ENCODE measurements at regions not wholly inside any gene's neighbourhood (a gene's known extent, or its start where the extent isn't known, plus 50 kb on each side); places are given as distances from the start of the nearest gene placed in this dataset.

DNA sequence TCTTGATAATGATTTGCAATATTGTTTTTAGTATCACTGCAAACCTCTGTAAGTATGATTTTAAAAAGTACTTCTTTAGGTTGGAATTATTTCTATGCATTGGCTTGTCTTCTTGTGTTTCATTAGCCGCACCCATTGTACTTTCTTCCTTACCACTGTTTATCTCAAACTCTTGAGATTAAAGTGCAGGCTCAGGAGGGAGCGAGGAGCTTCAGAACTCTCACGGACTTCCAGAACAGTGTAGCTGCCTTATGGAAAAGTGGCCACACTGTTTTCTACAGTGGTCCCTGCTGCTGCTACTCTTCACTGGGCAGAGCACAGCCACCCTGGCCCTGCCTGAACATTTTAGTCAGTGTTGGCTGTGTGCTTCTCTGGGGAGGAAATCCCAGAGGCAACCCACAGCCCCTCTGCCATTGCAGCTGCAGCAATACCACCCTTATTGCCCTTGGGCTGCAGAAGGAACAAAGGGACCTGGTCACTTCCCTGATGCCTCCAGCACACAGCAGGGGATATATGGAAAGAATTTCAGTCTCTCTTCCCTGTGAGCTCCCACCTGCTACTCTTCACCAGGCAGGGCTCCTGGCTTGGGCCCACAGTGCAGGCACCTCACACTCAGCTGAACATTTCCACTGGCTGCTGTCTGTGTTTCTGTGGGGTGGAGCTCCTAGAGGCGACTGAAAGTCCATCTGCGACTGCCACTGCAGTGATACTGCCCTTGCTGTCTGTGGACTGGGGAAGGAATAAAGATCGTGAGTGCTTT lies 91.7 kb upstream of the MAP3K4 start:
- no peak overlapping the region for H3K4me3 ChIP-seq (ENCODE audit: low read length)
- H3K36me3 ChIP-seq (ENCODE audit: control insufficient read depth, insufficient read depth, low read length, severe bottlenecking) = no peaks in the 10 kb centered on the region
- DNase-seq (ENCODE audit: low read depth) = no peak
- no peak overlapping the region for H3K9ac ChIP-seq (ENCODE audit: low read length)
- no peaks in the 10 kb centered on the region for H3K4me1 ChIP-seq (ENCODE audit: control insufficient read depth, insufficient read depth, low read length)
- no peaks in the 10 kb centered on the region for H3K9me3 ChIP-seq (ENCODE audit: control insufficient read depth, low read length)
- H3K27me3 ChIP-seq (replicated peaks; ENCODE audit: control insufficient read depth, insufficient read depth, low read length) = no peaks in the 10 kb centered on the region

DNA sequence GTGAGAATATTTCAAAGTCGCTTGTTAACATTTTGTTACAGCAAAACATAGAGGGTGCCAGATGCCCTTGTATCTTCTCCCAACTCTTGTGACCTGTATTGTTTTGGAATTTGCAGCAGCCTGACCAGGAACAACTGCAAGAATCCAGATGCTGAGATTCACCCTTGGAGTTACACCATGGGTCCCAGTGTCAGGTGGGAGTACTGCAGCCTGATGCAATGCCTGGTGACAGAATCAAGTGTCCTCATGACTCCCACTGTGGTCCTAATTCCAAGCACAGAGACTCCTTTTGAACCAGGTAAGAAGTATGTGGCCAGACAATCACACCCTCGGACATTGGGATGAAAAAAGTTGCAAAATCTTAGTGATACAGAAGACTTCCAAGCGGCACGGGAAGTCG lies 79.6 kb upstream of the MAP3K4 start:
- Histone ChIP-seq H3K27me3 (replicated peaks; ENCODE audit: control insufficient read depth, insufficient read depth, low read length) (no peaks in the 10 kb centered on the region), H3K4me1 (ENCODE audit: control insufficient read depth, insufficient read depth, low read length) (peaks cover under 1% of the 10 kb centered on the region), H3K9ac (ENCODE audit: low read length) (no peak overlapping the region), H3K9me3 (ENCODE audit: control insufficient read depth, low read length) (peaks cover 17% of the 10 kb centered on the region), H3K36me3 (ENCODE audit: control insufficient read depth, insufficient read depth, low read length, severe bottlenecking) (no peaks in the 10 kb centered on the region), H3K4me3 (ENCODE audit: low read length) (no peak overlapping the region)
- DNase-seq (ENCODE audit: low read depth) = no peak

DNA sequence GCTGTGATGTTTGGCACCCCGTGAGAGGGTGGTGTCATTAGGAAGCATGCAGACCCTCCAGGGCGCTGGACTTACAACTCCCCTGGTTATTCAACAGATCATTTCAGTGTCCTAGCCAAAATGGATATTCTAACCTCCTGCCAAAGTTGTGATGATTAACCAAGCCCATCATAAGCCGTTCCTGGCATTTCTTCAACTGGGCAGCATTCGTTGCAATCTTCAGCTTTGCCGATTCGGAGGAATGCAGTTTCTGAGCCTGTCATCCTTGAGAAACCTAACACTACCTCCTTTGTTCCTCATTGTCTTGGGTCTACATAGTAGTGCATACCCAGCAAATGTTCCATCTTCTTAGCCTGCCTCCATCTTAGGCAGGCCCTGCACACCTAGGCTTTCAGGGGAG lies 79.2 kb upstream of the MAP3K4 start:
- no peaks in the 10 kb centered on the region for H3K36me3 ChIP-seq (ENCODE audit: control insufficient read depth, insufficient read depth, low read length, severe bottlenecking)
- H3K4me3 ChIP-seq (ENCODE audit: low read length) = no peak overlapping the region
- H3K27me3 ChIP-seq (replicated peaks; ENCODE audit: control insufficient read depth, insufficient read depth, low read length) = no peaks in the 10 kb centered on the region
- H3K9me3 ChIP-seq (ENCODE audit: control insufficient read depth, low read length) = peaks cover 13% of the 10 kb centered on the region
- no peak overlapping the region for H3K9ac ChIP-seq (ENCODE audit: low read length)
- peaks cover 6% of the 10 kb centered on the region for H3K4me1 ChIP-seq (ENCODE audit: control insufficient read depth, insufficient read depth, low read length)
- DNase-seq (ENCODE audit: low read depth) = no peak

DNA sequence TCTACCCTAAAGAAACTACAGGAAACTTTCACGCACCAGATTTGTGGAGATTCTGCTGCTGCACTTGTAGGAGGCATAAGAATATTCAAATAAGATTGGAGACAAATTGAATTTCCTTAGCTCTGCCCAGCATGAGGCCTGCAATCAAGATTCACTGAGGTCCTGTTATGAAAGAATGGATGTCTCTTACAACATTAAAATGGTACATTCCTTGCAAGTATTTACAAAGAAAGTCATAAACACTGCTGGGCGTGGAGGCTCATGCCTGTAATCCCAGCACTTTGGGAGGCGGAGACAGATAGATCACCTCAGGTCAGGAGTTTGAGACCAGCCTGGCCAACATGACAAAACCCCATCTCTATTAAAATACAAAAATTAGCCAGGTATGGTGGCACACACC lies 74.0 kb upstream of the MAP3K4 start:
- DNase-seq (ENCODE audit: low read depth) = peak; percentile 34
- H3K27me3 ChIP-seq (replicated peaks; ENCODE audit: control insufficient read depth, insufficient read depth, low read length) = no peaks in the 10 kb centered on the region
- no peak overlapping the region for H3K4me3 ChIP-seq (ENCODE audit: low read length)
- H3K9ac ChIP-seq (ENCODE audit: low read length) = peak overlapping the region; percentile 25
- peaks cover 13% of the 10 kb centered on the region for H3K9me3 ChIP-seq (ENCODE audit: control insufficient read depth, low read length)
- H3K36me3 ChIP-seq (ENCODE audit: control insufficient read depth, insufficient read depth, low read length, severe bottlenecking) = no peaks in the 10 kb centered on the region
- H3K4me1 ChIP-seq (ENCODE audit: control insufficient read depth, insufficient read depth, low read length) = peaks cover 13% of the 10 kb centered on the region

DNA sequence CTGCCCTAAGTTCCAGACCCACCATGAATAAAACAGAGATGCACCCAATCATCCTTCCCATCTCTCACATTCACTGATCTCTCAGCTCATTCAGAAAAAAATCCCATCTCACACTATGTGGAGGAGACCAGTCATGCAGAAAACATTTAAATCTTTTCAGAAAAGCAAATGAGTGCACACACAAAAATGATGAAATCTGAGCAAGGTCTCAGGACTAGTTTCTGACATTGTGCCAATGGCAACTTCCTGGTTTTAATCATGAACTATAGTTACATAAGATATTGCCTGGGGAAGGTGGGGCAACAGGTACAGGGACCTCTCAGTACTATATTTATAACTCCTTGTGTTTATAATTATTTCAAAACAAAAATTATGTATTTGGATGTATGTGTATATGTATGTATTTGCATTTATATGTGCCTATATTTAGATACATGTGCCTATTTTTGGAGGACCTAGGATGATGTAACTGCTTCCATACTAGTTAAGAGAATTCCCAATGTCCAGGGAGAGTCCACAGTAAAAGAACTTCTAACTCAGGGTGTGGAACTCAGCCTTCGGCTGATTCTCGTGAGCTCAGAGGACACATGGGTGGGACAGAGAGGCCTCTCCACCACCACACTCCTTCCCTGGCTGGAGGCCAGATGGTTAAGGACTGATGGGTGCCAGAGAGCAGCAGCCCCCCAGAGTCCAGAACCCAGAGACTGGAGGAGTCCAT lies 71.7 kb upstream of the MAP3K4 start:
- peak; percentile 83 for DNase-seq (ENCODE audit: low read depth)
- Histone ChIP-seq H3K4me1 (ENCODE audit: control insufficient read depth, insufficient read depth, low read length) (peaks cover 13% of the 10 kb centered on the region), H3K36me3 (ENCODE audit: control insufficient read depth, insufficient read depth, low read length, severe bottlenecking) (no peaks in the 10 kb centered on the region), H3K27me3 (replicated peaks; ENCODE audit: control insufficient read depth, insufficient read depth, low read length) (peaks cover under 1% of the 10 kb centered on the region), H3K9ac (ENCODE audit: low read length) (no peak overlapping the region), H3K9me3 (ENCODE audit: control insufficient read depth, low read length) (no peaks in the 10 kb centered on the region), H3K4me3 (ENCODE audit: low read length) (no peak overlapping the region)

DNA sequence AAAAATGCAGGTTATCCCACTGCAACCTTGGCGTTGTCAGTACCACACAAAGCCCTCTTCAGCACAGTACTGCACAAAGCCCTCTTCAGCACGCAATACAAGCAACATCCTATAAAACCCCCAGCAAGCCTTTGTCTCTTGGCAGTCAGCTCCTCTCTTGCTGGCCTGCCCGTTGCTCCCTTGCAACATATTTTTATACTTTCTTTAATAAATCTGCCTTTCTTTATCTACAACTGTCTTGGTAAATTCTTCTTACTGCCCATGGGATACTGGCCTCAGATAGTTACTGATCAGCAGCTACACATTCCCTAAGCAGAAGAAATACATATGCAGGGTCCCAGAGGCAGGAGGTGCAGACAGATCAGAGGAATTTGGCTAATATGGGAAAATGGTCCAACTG lies 70.5 kb upstream of the MAP3K4 start:
- Histone ChIP-seq H3K9ac (ENCODE audit: low read length) (no peak overlapping the region), H3K4me3 (ENCODE audit: low read length) (no peak overlapping the region), H3K36me3 (ENCODE audit: control insufficient read depth, insufficient read depth, low read length, severe bottlenecking) (no peaks in the 10 kb centered on the region), H3K9me3 (ENCODE audit: control insufficient read depth, low read length) (no peaks in the 10 kb centered on the region), H3K4me1 (ENCODE audit: control insufficient read depth, insufficient read depth, low read length) (peaks cover 13% of the 10 kb centered on the region), H3K27me3 (replicated peaks; ENCODE audit: control insufficient read depth, insufficient read depth, low read length) (peaks cover 6% of the 10 kb centered on the region)
- DNase-seq (ENCODE audit: low read depth) = no peak

DNA sequence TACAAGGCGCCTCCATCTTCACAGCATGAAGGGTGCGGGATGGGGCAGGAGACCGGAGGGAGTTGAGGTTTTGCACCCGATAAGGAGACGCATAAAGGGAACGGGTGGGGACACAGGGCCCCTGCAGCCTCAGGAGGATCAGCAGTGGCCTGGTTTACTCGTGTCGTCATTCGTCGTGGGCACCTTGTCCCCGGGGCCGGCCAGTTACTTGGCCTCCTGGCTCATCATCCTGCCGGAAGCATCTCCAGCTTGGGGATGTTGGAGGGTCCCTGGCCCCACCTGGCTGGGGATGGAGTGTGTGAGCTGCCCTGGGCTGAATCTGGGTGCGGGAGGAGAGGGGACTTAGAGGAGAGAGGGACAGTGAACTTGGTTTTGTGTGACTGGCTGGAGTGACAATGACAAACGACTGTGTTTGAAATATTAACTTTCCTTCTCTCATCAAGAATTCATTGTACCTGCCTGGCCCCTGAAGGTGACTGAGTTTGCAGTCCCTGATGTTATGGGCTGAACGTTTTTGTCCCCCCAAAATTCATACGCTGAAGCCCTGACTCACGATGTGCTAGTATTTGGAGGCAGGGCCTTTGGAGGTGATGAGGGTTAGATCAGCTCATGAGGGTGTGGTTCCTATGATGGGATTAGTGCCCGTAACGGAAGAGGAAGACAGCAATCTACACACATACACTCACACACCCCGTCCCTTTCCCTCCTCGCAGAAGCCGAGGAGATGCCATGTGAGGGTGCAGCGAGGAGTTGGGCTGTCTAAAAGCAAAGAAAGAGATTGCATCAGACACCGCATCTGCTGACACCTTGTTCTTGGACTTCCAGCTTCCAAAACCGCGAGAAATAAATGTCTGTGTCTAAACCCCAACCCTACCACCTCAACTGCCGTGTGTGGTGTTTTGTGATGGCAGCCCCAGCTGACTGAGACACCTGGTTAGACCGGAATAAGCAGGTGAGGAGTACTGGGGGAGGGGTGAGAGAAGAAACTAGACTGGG lies 65.0 kb upstream of the MAP3K4 start:
- Histone ChIP-seq H3K4me1 (ENCODE audit: control insufficient read depth, insufficient read depth, low read length) (peaks cover 4% of the 10 kb centered on the region), H3K36me3 (ENCODE audit: control insufficient read depth, insufficient read depth, low read length, severe bottlenecking) (no peaks in the 10 kb centered on the region), H3K4me3 (ENCODE audit: low read length) (no peak overlapping the region), H3K9ac (ENCODE audit: low read length) (no peak overlapping the region), H3K27me3 (replicated peaks; ENCODE audit: control insufficient read depth, insufficient read depth, low read length) (peaks cover 6% of the 10 kb centered on the region), H3K9me3 (ENCODE audit: control insufficient read depth, low read length) (no peaks in the 10 kb centered on the region)
- DNase-seq (ENCODE audit: low read depth) = no peak

DNA sequence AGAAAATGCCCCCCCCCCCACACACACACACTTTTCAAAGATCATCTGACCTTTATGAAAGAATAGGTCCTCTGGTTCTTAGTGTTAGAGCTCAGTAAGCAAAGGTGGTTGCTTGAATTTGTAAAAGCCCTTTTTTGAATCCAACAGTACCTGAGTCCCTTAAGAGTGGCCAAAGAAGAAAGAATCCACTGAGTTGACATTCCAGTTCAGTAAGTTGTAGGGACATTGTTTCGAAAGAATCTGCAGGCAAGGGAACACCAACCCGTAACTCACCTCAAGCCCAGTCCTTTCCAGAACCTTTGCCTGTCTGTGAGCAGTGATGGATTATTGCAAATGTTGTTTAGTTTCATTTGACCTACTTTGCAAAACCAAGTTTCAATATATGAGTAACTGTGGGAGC lies 64.2 kb upstream of the MAP3K4 start:
- Histone ChIP-seq H3K4me1 (ENCODE audit: control insufficient read depth, insufficient read depth, low read length) (peaks cover 4% of the 10 kb centered on the region), H3K9ac (ENCODE audit: low read length) (no peak overlapping the region), H3K27me3 (replicated peaks; ENCODE audit: control insufficient read depth, insufficient read depth, low read length) (peaks cover 6% of the 10 kb centered on the region), H3K4me3 (ENCODE audit: low read length) (no peak overlapping the region), H3K36me3 (ENCODE audit: control insufficient read depth, insufficient read depth, low read length, severe bottlenecking) (no peaks in the 10 kb centered on the region), H3K9me3 (ENCODE audit: control insufficient read depth, low read length) (no peaks in the 10 kb centered on the region)
- no peak for DNase-seq (ENCODE audit: low read depth)

DNA sequence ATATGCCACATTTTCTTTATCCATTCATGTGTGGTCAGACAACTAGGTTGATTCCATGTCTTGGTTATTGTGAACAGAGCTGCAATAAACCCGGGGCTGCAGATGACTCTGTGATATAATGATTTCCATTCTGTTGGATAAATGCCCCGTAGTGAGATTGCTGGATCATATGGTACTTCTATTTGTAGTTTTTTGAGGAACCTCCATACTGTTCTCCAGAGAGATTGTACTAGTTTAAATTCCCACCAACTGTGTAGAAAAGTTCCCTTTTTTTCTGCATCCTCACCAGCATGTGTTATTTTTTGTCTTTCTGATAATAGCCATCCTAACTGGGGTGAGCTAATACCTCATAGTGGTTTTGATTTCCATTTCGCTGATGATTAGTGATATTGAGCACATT lies 62.2 kb upstream of the MAP3K4 start:
- Histone ChIP-seq H3K4me3 (ENCODE audit: low read length) (no peak overlapping the region), H3K9ac (ENCODE audit: low read length) (no peak overlapping the region), H3K4me1 (ENCODE audit: control insufficient read depth, insufficient read depth, low read length) (peaks cover 4% of the 10 kb centered on the region), H3K36me3 (ENCODE audit: control insufficient read depth, insufficient read depth, low read length, severe bottlenecking) (no peaks in the 10 kb centered on the region), H3K27me3 (replicated peaks; ENCODE audit: control insufficient read depth, insufficient read depth, low read length) (peaks cover 6% of the 10 kb centered on the region), H3K9me3 (ENCODE audit: control insufficient read depth, low read length) (no peaks in the 10 kb centered on the region)
- no peak for DNase-seq (ENCODE audit: low read depth)

DNA sequence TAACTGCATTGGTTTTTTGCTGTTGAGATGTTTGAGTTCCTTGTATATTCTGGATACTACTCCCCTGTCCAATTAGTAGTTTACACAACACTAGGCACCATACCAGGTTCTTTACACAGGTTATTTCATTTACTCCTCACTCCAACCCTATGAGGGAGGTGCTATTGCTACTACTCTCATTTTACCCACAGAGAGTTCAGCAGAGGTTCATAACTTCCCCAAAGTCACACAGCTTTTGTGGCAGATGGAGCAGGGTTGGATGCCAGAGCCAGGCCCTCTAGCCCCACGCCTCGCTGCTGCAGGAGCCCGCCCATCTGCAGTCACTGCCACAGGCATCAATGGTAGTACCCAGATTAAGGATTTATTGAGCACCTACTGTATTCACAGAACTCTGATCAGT lies 61.7 kb upstream of the MAP3K4 start:
- Histone ChIP-seq H3K36me3 (ENCODE audit: control insufficient read depth, insufficient read depth, low read length, severe bottlenecking) (no peaks in the 10 kb centered on the region), H3K4me3 (ENCODE audit: low read length) (no peak overlapping the region), H3K9me3 (ENCODE audit: control insufficient read depth, low read length) (no peaks in the 10 kb centered on the region), H3K4me1 (ENCODE audit: control insufficient read depth, insufficient read depth, low read length) (peaks cover 4% of the 10 kb centered on the region), H3K9ac (ENCODE audit: low read length) (peak overlapping the region; percentile 54), H3K27me3 (replicated peaks; ENCODE audit: control insufficient read depth, insufficient read depth, low read length) (peaks cover 6% of the 10 kb centered on the region)
- no peak for DNase-seq (ENCODE audit: low read depth)

Measured in adipocyte (in vitro differentiated cells).